ENCODE measurements at regions not wholly inside any gene's neighbourhood (a gene's known extent, or its start where the extent isn't known, plus 50 kb on each side); places are given as distances from the start of the nearest gene placed in this dataset.
"Not testable (repeated sequence)": the region's sequence is repeated elsewhere in the genome, so short reads cannot be mapped to it uniquely, and the experiment has no call there.

- Histone ChIP-seq H3K9me3 (ENCODE audit: control insufficient read depth in 4 of 4, low read length in 3 of 4) (peaks cover 0 to 4% (median 0%) of the 10 kb centered on the region in 4 donors), H3K9ac (ENCODE audit: low read depth in 1 of 2, low read length in 2 of 2) (no peak overlapping the region), H3K4me3 (ENCODE audit: low read depth in 1 of 3, low read length in 3 of 3) (no peak overlapping the region), H3K4me1 (ENCODE audit: control insufficient read depth in 4 of 4, insufficient read depth in 4 of 4, low read length in 3 of 4) (no peaks in the 10 kb centered on the region), H3K27me3 (ENCODE audit: control insufficient read depth in 4 of 4, insufficient read depth in 4 of 4, low read length in 3 of 4) (peaks cover 0 to 3% (median 0%) of the 10 kb centered on the region in 4 donors), H3K27ac (ENCODE audit: low read depth in 1 of 2, low read length in 2 of 2) (no peak overlapping the region), H3K36me3 (ENCODE audit: control insufficient read depth in 4 of 4, insufficient read depth in 3 of 4, low read depth in 1 of 4, low read length in 3 of 4) (no peaks in the 10 kb centered on the region)
- WGBS: 86% methylated on average over 1 of the region's 1 CpG
- no peak for TF ChIP-seq NR2F2 (IDR thresholded peaks at IDR 0.05)
- no peak for TF ChIP-seq SP1 (IDR thresholded peaks at IDR 0.05)
- TF ChIP-seq GABPA (IDR thresholded peaks at IDR 0.05 in 1 of 2, conservative IDR thresholded peaks at IDR 0.05 in 1 of 2): no peak
- TF ChIP-seq, protein P1, sequence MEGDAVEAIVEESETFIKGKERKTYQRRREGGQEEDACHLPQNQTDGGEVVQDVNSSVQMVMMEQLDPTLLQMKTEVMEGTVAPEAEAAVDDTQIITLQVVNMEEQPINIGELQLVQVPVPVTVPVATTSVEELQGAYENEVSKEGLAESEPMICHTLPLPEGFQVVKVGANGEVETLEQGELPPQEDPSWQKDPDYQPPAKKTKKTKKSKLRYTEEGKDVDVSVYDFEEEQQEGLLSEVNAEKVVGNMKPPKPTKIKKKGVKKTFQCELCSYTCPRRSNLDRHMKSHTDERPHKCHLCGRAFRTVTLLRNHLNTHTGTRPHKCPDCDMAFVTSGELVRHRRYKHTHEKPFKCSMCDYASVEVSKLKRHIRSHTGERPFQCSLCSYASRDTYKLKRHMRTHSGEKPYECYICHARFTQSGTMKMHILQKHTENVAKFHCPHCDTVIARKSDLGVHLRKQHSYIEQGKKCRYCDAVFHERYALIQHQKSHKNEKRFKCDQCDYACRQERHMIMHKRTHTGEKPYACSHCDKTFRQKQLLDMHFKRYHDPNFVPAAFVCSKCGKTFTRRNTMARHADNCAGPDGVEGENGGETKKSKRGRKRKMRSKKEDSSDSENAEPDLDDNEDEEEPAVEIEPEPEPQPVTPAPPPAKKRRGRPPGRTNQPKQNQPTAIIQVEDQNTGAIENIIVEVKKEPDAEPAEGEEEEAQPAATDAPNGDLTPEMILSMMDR (IDR thresholded peaks at IDR 0.05; ENCODE audit: low read depth, low read length, missing input control): no peak
- no peak for TF ChIP-seq FOXA2 (IDR thresholded peaks at IDR 0.05)
- TF ChIP-seq TAF1 (conservative IDR thresholded peaks at IDR 0.05): no peak
- TF ChIP-seq MAX (IDR thresholded peaks at IDR 0.05): no peak
- TF ChIP-seq ZBTB33 (IDR thresholded peaks at IDR 0.05): no peak
- TF ChIP-seq, protein P2, sequence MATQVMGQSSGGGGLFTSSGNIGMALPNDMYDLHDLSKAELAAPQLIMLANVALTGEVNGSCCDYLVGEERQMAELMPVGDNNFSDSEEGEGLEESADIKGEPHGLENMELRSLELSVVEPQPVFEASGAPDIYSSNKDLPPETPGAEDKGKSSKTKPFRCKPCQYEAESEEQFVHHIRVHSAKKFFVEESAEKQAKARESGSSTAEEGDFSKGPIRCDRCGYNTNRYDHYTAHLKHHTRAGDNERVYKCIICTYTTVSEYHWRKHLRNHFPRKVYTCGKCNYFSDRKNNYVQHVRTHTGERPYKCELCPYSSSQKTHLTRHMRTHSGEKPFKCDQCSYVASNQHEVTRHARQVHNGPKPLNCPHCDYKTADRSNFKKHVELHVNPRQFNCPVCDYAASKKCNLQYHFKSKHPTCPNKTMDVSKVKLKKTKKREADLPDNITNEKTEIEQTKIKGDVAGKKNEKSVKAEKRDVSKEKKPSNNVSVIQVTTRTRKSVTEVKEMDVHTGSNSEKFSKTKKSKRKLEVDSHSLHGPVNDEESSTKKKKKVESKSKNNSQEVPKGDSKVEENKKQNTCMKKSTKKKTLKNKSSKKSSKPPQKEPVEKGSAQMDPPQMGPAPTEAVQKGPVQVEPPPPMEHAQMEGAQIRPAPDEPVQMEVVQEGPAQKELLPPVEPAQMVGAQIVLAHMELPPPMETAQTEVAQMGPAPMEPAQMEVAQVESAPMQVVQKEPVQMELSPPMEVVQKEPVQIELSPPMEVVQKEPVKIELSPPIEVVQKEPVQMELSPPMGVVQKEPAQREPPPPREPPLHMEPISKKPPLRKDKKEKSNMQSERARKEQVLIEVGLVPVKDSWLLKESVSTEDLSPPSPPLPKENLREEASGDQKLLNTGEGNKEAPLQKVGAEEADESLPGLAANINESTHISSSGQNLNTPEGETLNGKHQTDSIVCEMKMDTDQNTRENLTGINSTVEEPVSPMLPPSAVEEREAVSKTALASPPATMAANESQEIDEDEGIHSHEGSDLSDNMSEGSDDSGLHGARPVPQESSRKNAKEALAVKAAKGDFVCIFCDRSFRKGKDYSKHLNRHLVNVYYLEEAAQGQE (IDR thresholded peaks at IDR 0.05): no peak
- TF ChIP-seq RAD21 (IDR thresholded peaks at IDR 0.05): no peak
- no peak for TF ChIP-seq FOXA1 (IDR thresholded peaks at IDR 0.05)
- DNase-seq (ENCODE audit: low spot score): no peak
Observed at GRCh38 chr10:90007226-90007625, 305.8 kb downstream of the KIF20B start.

- not testable (repeated sequence) for H3K9ac ChIP-seq (ENCODE audit: low read depth in 1 of 2, low read length in 2 of 2); DNase-seq (ENCODE audit: low spot score); H3K27me3 ChIP-seq (ENCODE audit: control insufficient read depth in 4 of 4, insufficient read depth in 4 of 4, low read length in 3 of 4); H3K9me3 ChIP-seq (ENCODE audit: control insufficient read depth in 4 of 4, low read length in 3 of 4); H3K4me3 ChIP-seq (ENCODE audit: low read depth in 1 of 3, low read length in 3 of 3); H3K36me3 ChIP-seq (ENCODE audit: control insufficient read depth in 4 of 4, insufficient read depth in 3 of 4, low read depth in 1 of 4, low read length in 3 of 4); H3K27ac ChIP-seq (ENCODE audit: low read depth in 1 of 2, low read length in 2 of 2); H3K4me1 ChIP-seq (ENCODE audit: control insufficient read depth in 4 of 4, insufficient read depth in 4 of 4, low read length in 3 of 4)
- 66% methylated on average over 14 of the region's 14 CpGs for WGBS
Observed at GRCh38 chr10:90011281-90011680, 309.9 kb downstream of the KIF20B start.
